Spleen (tissue), 7 donors: ENCODE measurements at regions not wholly inside any gene's neighbourhood (a gene's known extent, or its start where the extent isn't known, plus 50 kb on each side); places are given as distances from the start of the nearest gene placed in this dataset.

Source experiments
- POLR2A ChIP-seq, 3 donors: fragments of 450-650 bp; IDR thresholded peaks; one replicate each; pipeline ENCODE4 v1.5.1; 2017; ENCODE audit warnings: antibody characterized with exemption in 3 of 3, mild to moderate bottlenecking in 1 of 3
- POLR2AphosphoS5 ChIP-seq, 3 donors: sonication (generic); formaldehyde crosslinking; IDR thresholded peaks; one replicate each; pipeline ENCODE4 v1.5.1; 2017; ENCODE audit warnings: antibody characterized with exemption in 3 of 3
- TF ChIP-seq, protein P1 (sequence below), 11 experiments: fragments of 200-600 bp in 7 of 11; fragments of 450-650 bp in 4 of 11; sonication (generic) in 4 of 11; IDR thresholded peaks in 8 of 11; conservative IDR thresholded peaks in 3 of 11; 1 replicate in 7 of 11; 2 replicates in 4 of 11; pipeline versions ENCODE4 v1.4.0 to v1.8.0; 2016 to 2021; ENCODE audit warnings: antibody characterized with exemption in 11 of 11, inconsistent platforms in 4 of 11, mild to moderate bottlenecking in 1 of 11
- donor health status: DM: no; HTN: no; CAD: no; lungs with moderate emphysema.
- donor health status: DM: no; HTN: no; CAD: no.
- donor health status: DM: no; HTN: no; CAD: no.

DNA sequence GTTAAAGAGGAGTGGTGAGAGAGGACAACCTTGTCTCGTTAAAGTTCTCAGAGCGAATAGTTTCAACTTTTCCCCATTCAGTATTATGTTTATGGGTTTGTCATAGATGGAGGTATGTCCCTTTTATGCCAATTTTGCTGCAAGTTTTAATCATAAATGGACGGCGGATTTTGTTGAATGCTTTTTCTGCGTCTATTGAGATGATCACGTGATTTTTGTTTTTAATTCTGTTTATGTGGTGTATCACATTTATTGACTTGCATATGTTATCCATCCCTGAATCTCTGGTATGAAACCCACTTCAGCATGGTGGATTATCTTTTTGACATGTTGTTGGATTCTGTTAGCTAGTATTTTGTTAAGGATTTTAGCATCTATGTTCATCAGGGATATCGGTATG is 1123.8 kb upstream of the KLHL29 start:
- TF ChIP-seq POLR2A (IDR thresholded peaks at IDR 0.05) (no peak), POLR2AphosphoS5 (IDR thresholded peaks at IDR 0.05) (no peak)
- TF ChIP-seq, protein P1, sequence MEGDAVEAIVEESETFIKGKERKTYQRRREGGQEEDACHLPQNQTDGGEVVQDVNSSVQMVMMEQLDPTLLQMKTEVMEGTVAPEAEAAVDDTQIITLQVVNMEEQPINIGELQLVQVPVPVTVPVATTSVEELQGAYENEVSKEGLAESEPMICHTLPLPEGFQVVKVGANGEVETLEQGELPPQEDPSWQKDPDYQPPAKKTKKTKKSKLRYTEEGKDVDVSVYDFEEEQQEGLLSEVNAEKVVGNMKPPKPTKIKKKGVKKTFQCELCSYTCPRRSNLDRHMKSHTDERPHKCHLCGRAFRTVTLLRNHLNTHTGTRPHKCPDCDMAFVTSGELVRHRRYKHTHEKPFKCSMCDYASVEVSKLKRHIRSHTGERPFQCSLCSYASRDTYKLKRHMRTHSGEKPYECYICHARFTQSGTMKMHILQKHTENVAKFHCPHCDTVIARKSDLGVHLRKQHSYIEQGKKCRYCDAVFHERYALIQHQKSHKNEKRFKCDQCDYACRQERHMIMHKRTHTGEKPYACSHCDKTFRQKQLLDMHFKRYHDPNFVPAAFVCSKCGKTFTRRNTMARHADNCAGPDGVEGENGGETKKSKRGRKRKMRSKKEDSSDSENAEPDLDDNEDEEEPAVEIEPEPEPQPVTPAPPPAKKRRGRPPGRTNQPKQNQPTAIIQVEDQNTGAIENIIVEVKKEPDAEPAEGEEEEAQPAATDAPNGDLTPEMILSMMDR (IDR thresholded peaks at IDR 0.05 in 8 of 11, conservative IDR thresholded peaks at IDR 0.05 in 3 of 11) = no peak
